ENCODE measurements at regions not wholly inside any gene's neighbourhood (a gene's known extent, or its start where the extent isn't known, plus 50 kb on each side); places are given as distances from the start of the nearest gene placed in this dataset.

- TF ChIP-seq CTCF (IDR thresholded peaks at IDR 0.05; ENCODE audit: low read depth, low read length, poor library complexity, severe bottlenecking) (no peak), EZH2phosphoT487 (IDR thresholded peaks at IDR 0.05; ENCODE audit: borderline replicate concordance, low read length) (no peak)
Observed at GRCh38 chr6:167554854-167555253, 230.0 kb downstream of the TTLL2 start.

Data from DOHH2 (cell line).